Thoracic aorta (tissue), 2 donors: ENCODE measurements at regions not wholly inside any gene's neighbourhood (a gene's known extent, or its start where the extent isn't known, plus 50 kb on each side); places are given as distances from the start of the nearest gene placed in this dataset.
"Not testable (repeated sequence)": the region's sequence is repeated elsewhere in the genome, so short reads cannot be mapped to it uniquely, and the experiment has no call there.

ENCODE experiments used
- ATAC-seq: fragments of 150-250 bp; one replicate; pipeline ENCODE4 v1.8.0; 2017; ENCODE audit warnings: low read depth; ENCODE audit not compliant: insufficient number of reproducible peaks, low FRiP score
- DNase-seq: peaks from one replicate; pipeline ENCODE4 v3.0.0-alpha.2; 2020; ENCODE audit warnings: low spot score
- H3K27ac ChIP-seq, 2 donors: fragments of 200-600 bp; sonication (generic); 1 replicate in 1 of 2; 2 replicates in 1 of 2; pipeline ENCODE4 v1.5.1; 2016; ENCODE audit warnings: mild to moderate bottlenecking in 2 of 2, moderate library complexity in 2 of 2
- H3K27me3 ChIP-seq: fragments of 200-600 bp; sonication (generic); replicated peaks from 2 replicates; pipeline ENCODE4 v1.6.0; 2016; ENCODE audit warnings: mild to moderate bottlenecking; ENCODE audit not compliant: insufficient read depth
- H3K36me3 ChIP-seq: fragments of 200-600 bp; sonication (generic); one replicate; pipeline ENCODE4 v1.5.1; 2016
- H3K4me1 ChIP-seq, 2 donors: fragments of 200-600 bp; sonication (generic); 1 replicate in 1 of 2; 2 replicates in 1 of 2; pipeline versions ENCODE4 v1.5.1 to v1.6.0; 2016; ENCODE audit warnings: low read depth in 2 of 2, mild to moderate bottlenecking in 1 of 2; ENCODE audit not compliant: control insufficient read depth in 1 of 2
- H3K4me3 ChIP-seq: fragments of 200-600 bp; sonication (generic); 2 replicates; pipeline ENCODE4 v1.5.1; 2016; ENCODE audit warnings: mild to moderate bottlenecking
- H3K9me3 ChIP-seq: fragments of 200-600 bp; sonication (generic); 2 replicates; pipeline ENCODE4 v1.5.1; 2016
- CTCF ChIP-seq: fragments of 200-600 bp; sonication (generic); IDR thresholded peaks from one replicate; pipeline ENCODE4 v1.5.1; 2019; ENCODE audit warnings: antibody characterized with exemption

- no peak for ATAC-seq
- Histone ChIP-seq H3K36me3 (no peaks in the 10 kb centered on the region), H3K4me1 (peaks cover 0 to 15% of the 10 kb centered on the region in 2 donors), H3K27ac (no peak overlapping the region), H3K4me3 (no peak overlapping the region), H3K27me3 (no peaks in the 10 kb centered on the region), H3K9me3 (no peaks in the 10 kb centered on the region)
- TF ChIP-seq CTCF = no peak
- no peak for DNase-seq
Measured at GRCh38 chr5:112552791-112553190, 133.7 kb upstream of the EPB41L4A start.

GRCh38 chr5:112554101-112554977 is 135.3 kb upstream of the EPB41L4A start:
- no peak for ATAC-seq
- peak overlapping the region; percentile 65 for H3K4me3 ChIP-seq
- no peaks in the 10 kb centered on the region for H3K27me3 ChIP-seq
- DNase-seq = no peak
- no peak for TF ChIP-seq CTCF
- H3K9me3 ChIP-seq = no peaks in the 10 kb centered on the region
- H3K4me1 ChIP-seq = peaks cover 0 to 6% of the 10 kb centered on the region in 2 donors
- peak overlapping the region; percentile 11 to 24 for H3K27ac ChIP-seq
- H3K36me3 ChIP-seq = no peaks in the 10 kb centered on the region

- no peak for TF ChIP-seq CTCF
- no peak for ATAC-seq
- no peaks in the 10 kb centered on the region for H3K27me3 ChIP-seq
- peak overlapping the region in 1 of 2 donors; percentile 24 for H3K27ac ChIP-seq
- no peak for DNase-seq
- H3K4me3 ChIP-seq = peak overlapping the region; percentile 65
- no peaks in the 10 kb centered on the region for H3K36me3 ChIP-seq
- peaks cover 0 to 6% of the 10 kb centered on the region in 2 donors for H3K4me1 ChIP-seq
- no peaks in the 10 kb centered on the region for H3K9me3 ChIP-seq
Measured at GRCh38 chr5:112555197-112555596, 136.1 kb upstream of the EPB41L4A start.

GRCh38 chr5:112555691-112556090 is 136.6 kb upstream of the EPB41L4A start:
- DNase-seq = no peak
- H3K4me1 ChIP-seq = peaks cover 0 to 6% of the 10 kb centered on the region in 2 donors
- H3K36me3 ChIP-seq = no peaks in the 10 kb centered on the region
- no peak overlapping the region for H3K27ac ChIP-seq
- H3K4me3 ChIP-seq = no peak overlapping the region
- TF ChIP-seq CTCF = no peak
- ATAC-seq = no peak
- H3K27me3 ChIP-seq = no peaks in the 10 kb centered on the region
- H3K9me3 ChIP-seq = no peaks in the 10 kb centered on the region

GRCh38 chr5:112559501-112559900 is 140.4 kb upstream of the EPB41L4A start:
- H3K36me3 ChIP-seq, H3K4me1 ChIP-seq: not testable (repeated sequence)

More at GRCh38 chr5:112559501-112559900, 140.4 kb upstream of the EPB41L4A start:
- DNase-seq, H3K4me3 ChIP-seq, H3K27ac ChIP-seq, ATAC-seq, H3K27me3 ChIP-seq, H3K9me3 ChIP-seq: not testable (repeated sequence)
